H9 (cell line): ENCODE measurements at regions not wholly inside any gene's neighbourhood (a gene's known extent, or its start where the extent isn't known, plus 50 kb on each side); places are given as distances from the start of the nearest gene placed in this dataset.

ENCODE experiments used
- DNase-seq: peaks from one replicate; pipeline ENCODE4 v3.0.0-alpha.2; 2017
- H2AFZ ChIP-seq: one replicate; pipeline ENCODE4 v1.6.1; 2013; ENCODE audit warnings: mild to moderate bottlenecking, low read length, control low read depth, moderate library complexity
- H2AK5ac ChIP-seq: 2 replicates; pipeline ENCODE4 v1.6.1; 2013; ENCODE audit warnings: low read length, control low read depth, mixed read lengths; ENCODE audit not compliant: insufficient read length
- H2BK120ac ChIP-seq: one replicate; pipeline ENCODE4 v1.6.1; 2013; ENCODE audit warnings: low read depth, mild to moderate bottlenecking, low read length, control low read depth, inconsistent platforms; ENCODE audit not compliant: poor library complexity, severe bottlenecking
- H2BK12ac ChIP-seq: 2 replicates; pipeline ENCODE4 v1.6.1; 2013; ENCODE audit warnings: low read length, control low read depth, mixed read lengths, low read depth; ENCODE audit not compliant: insufficient read length
- H2BK15ac ChIP-seq: 2 replicates; pipeline ENCODE4 v1.6.1; 2013; ENCODE audit warnings: low read depth, low read length, control low read depth
- H2BK20ac ChIP-seq: one replicate; pipeline ENCODE4 v1.6.1; 2013; ENCODE audit warnings: low read depth, mild to moderate bottlenecking, low read length, control low read depth, inconsistent platforms; ENCODE audit not compliant: poor library complexity, severe bottlenecking
- H2BK5ac ChIP-seq: 2 replicates; pipeline ENCODE4 v1.6.1; 2013; ENCODE audit warnings: low read length, control low read depth, mixed read lengths; ENCODE audit not compliant: insufficient read length
- H3K14ac ChIP-seq: 2 replicates; pipeline ENCODE4 v1.6.1; 2013; ENCODE audit warnings: low read length, control low read depth; ENCODE audit not compliant: insufficient read depth
- H3K18ac ChIP-seq: 2 replicates; pipeline ENCODE4 v1.6.1; 2013; ENCODE audit warnings: low read depth, mild to moderate bottlenecking, mixed read lengths, low read length, control low read depth; ENCODE audit not compliant: insufficient read length
- H3K23ac ChIP-seq: 2 replicates; pipeline ENCODE4 v1.6.1; 2013; ENCODE audit warnings: low read length, control low read depth, mixed read lengths, low read depth; ENCODE audit not compliant: insufficient read length
- H3K23me2 ChIP-seq: 2 replicates; pipeline ENCODE4 v1.6.1; 2013; ENCODE audit warnings: low read depth, mild to moderate bottlenecking, mixed read lengths, low read length, control low read depth; ENCODE audit not compliant: insufficient read length, poor library complexity, severe bottlenecking
- H3K27ac ChIP-seq: 2 replicates; pipeline ENCODE4 v1.5.1; 2013; ENCODE audit warnings: low read length, control low read depth, mixed read lengths, low read depth; ENCODE audit not compliant: insufficient read length
- H3K27me3 ChIP-seq: 2 replicates; pipeline ENCODE4 v1.6.1; 2013; ENCODE audit warnings: low read length, control low read depth, inconsistent platforms; ENCODE audit not compliant: insufficient read depth
- H3K4ac ChIP-seq: 2 replicates; pipeline ENCODE4 v1.6.1; 2013; ENCODE audit warnings: low read depth, mild to moderate bottlenecking, control low read depth, inconsistent platforms, low read length, moderate library complexity
- H3K4me1 ChIP-seq: 2 replicates; pipeline ENCODE4 v1.6.1; 2013; ENCODE audit warnings: low read length, control low read depth, inconsistent platforms; ENCODE audit not compliant: insufficient read depth
- H3K4me2 ChIP-seq: 2 replicates; pipeline ENCODE4 v1.6.1; 2013; ENCODE audit warnings: low read length, control low read depth, mixed read lengths; ENCODE audit not compliant: insufficient read length, insufficient read depth
- H3K56ac ChIP-seq: 2 replicates; pipeline ENCODE4 v1.6.1; 2013; ENCODE audit warnings: low read depth, mild to moderate bottlenecking, mixed read lengths, low read length, control low read depth; ENCODE audit not compliant: insufficient read length
- H3K79me1 ChIP-seq: 2 replicates; pipeline ENCODE4 v1.6.1; 2013; ENCODE audit warnings: low read depth, mild to moderate bottlenecking, moderate library complexity, low read length, control low read depth, inconsistent platforms; ENCODE audit not compliant: insufficient read depth, poor library complexity, severe bottlenecking
- H3K79me2 ChIP-seq: 2 replicates; pipeline ENCODE4 v1.6.1; 2013; ENCODE audit warnings: low read length, control low read depth, inconsistent platforms; ENCODE audit not compliant: insufficient read depth
- H3K9ac ChIP-seq: 2 replicates; pipeline ENCODE4 v1.6.1; 2013; ENCODE audit warnings: low read length, control low read depth, mixed read lengths; ENCODE audit not compliant: insufficient read length; ENCODE audit errors: extremely low read depth
- H3K9me3 ChIP-seq: one replicate; pipeline ENCODE4 v1.6.1; 2013; ENCODE audit warnings: low read depth, low read length, inconsistent platforms; ENCODE audit not compliant: control insufficient read depth
- H3T11ph ChIP-seq: one replicate; pipeline ENCODE4 v1.6.1; 2013; ENCODE audit warnings: mild to moderate bottlenecking, low read length, control low read depth, inconsistent platforms
- H4K20me1 ChIP-seq: one replicate; pipeline ENCODE4 v1.6.1; 2013; ENCODE audit not compliant: control insufficient read depth, insufficient read length, insufficient read depth
- H4K5ac ChIP-seq: 2 replicates; pipeline ENCODE4 v1.6.1; 2013; ENCODE audit warnings: low read depth, mild to moderate bottlenecking, mixed read lengths, low read length, control low read depth; ENCODE audit not compliant: insufficient read length
- H4K8ac ChIP-seq: replicated peaks from 2 replicates; pipeline ENCODE4 v1.6.1; 2013; ENCODE audit warnings: low read length, control low read depth, mixed read lengths, low read depth; ENCODE audit not compliant: insufficient read length
- H4K91ac ChIP-seq: 2 replicates; pipeline ENCODE4 v1.6.1; 2013; ENCODE audit warnings: low read depth, mild to moderate bottlenecking, moderate library complexity, mixed read lengths, low read length, control low read depth; ENCODE audit not compliant: insufficient read length
- H3K27ac Mint-ChIP-seq, 3 experiments: 2 replicates in 2 of 3; 3 replicates in 1 of 3; pipeline ENCODE4 v1.8.0; 2020 to 2021; ENCODE audit warnings: mixed read lengths in 3 of 3, mild to moderate bottlenecking in 1 of 3, moderate library complexity in 1 of 3
- H3K27me3 Mint-ChIP-seq: 2 replicates; pipeline ENCODE4 v1.8.0; 2021; ENCODE audit warnings: low read depth, mild to moderate bottlenecking, moderate library complexity, mixed read lengths
- H3K36me3 Mint-ChIP-seq, 3 experiments: 2 replicates in 2 of 3; 3 replicates in 1 of 3; pipeline ENCODE4 v1.8.0; 2020 to 2021; ENCODE audit warnings: low read depth in 3 of 3, mixed read lengths in 3 of 3; ENCODE audit not compliant: insufficient read depth in 1 of 3
- H3K4me1 Mint-ChIP-seq, 2 experiments: 2 replicates each; pipeline ENCODE4 v1.8.0; 2020; ENCODE audit warnings: mixed read lengths in 2 of 2
- H3K4me3 Mint-ChIP-seq, 2 experiments: 2 replicates in 1 of 2; 3 replicates in 1 of 2; pipeline ENCODE4 v1.8.0; 2020 to 2021; ENCODE audit warnings: mild to moderate bottlenecking in 2 of 2, mixed read lengths in 2 of 2, moderate library complexity in 1 of 2
- H3K9me3 Mint-ChIP-seq, 2 experiments: 2 replicates in 1 of 2; 3 replicates in 1 of 2; pipeline ENCODE4 v1.8.0; 2020; ENCODE audit warnings: mild to moderate bottlenecking in 2 of 2, mixed read lengths in 2 of 2, moderate library complexity in 1 of 2
- CTCF ChIP-seq: fragments of 200-600 bp; sonication (generic); conservative IDR thresholded peaks from 3 replicates; pipeline ENCODE4 v1.8.0; 2021; ENCODE audit warnings: antibody characterized with exemption, mild to moderate bottlenecking
- WGBS: extraction: QIAGEN DNeasy Blood & Tissue Kit; methylation state at CpG from one replicate; pipeline ENCODE4 v1.1.7; 2013; ENCODE audit warnings: missing lambda C conversion rate, low lambda C conversion rate, mixed read lengths; ENCODE audit not compliant: insufficient read length; ENCODE audit errors: extremely low coverage; 5-methylcytosine and 5-hydroxymethylcytosine counted together

GRCh38 chr2:201969241-201969937, 64.3 kb upstream of the FZD7 start:
- no peak overlapping the region for H2AFZ ChIP-seq
- H3K14ac ChIP-seq = no peak overlapping the region
- no peak overlapping the region for H4K8ac ChIP-seq
- Mint-ChIP-seq H3K36me3 (peaks cover 3 to 29% (median 24%) of the 10 kb centered on the region in 3 experiments; a peak in 4 of 7 replicates), H3K27me3 (no peaks in the 10 kb centered on the region), H3K4me1 (peaks cover 69 to 73% of the 10 kb centered on the region in 2 experiments), H3K4me3 (no peak overlapping the region), H3K27ac (peak overlapping the region; percentile 37 to 90 (median 42); a peak in 4 of 7 replicates), H3K9me3 (peaks cover 0 to 6% of the 10 kb centered on the region in 2 experiments; a peak in 3 of 5 replicates)
- no peak overlapping the region for H2BK20ac ChIP-seq
- H3K4ac ChIP-seq = no peak overlapping the region
- no peak overlapping the region for H2BK12ac ChIP-seq
- no peak overlapping the region for H4K5ac ChIP-seq
- WGBS = no CpG with 5 or more reads among the region's 14 CpGs
- no peak overlapping the region for H3K4me2 ChIP-seq
- H3K23ac ChIP-seq = no peak overlapping the region
- no peak overlapping the region for H2BK15ac ChIP-seq
- no peaks in the 10 kb centered on the region for H3K9me3 ChIP-seq
- TF ChIP-seq CTCF = no peak
- no peak overlapping the region for H3T11ph ChIP-seq
- no peak for DNase-seq
- no peak overlapping the region for H2BK5ac ChIP-seq
- H4K91ac ChIP-seq = no peak overlapping the region
- peaks cover 10% of the 10 kb centered on the region; the same call in 1 of the 2 replicates for H3K79me2 ChIP-seq
- H3K79me1 ChIP-seq = no peaks in the 10 kb centered on the region
- H3K27me3 ChIP-seq = no peaks in the 10 kb centered on the region; the same call in 1 of the 2 replicates
- H2BK120ac ChIP-seq = no peak overlapping the region
- no peak overlapping the region for H3K18ac ChIP-seq
- H2AK5ac ChIP-seq = no peak overlapping the region
- no peak overlapping the region for H3K56ac ChIP-seq
- H4K20me1 ChIP-seq = peaks cover under 1% of the 10 kb centered on the region
- H3K9ac ChIP-seq = no peak overlapping the region
- H3K23me2 ChIP-seq = peaks cover 4% of the 10 kb centered on the region
- peaks cover 22% of the 10 kb centered on the region for H3K4me1 ChIP-seq
- no peak overlapping the region for H3K27ac ChIP-seq
